ENCODE measurements at regions not wholly inside any gene's neighbourhood (a gene's known extent, or its start where the extent isn't known, plus 50 kb on each side); places are given as distances from the start of the nearest gene placed in this dataset.

GRCh38 chr2:23293731-23294130, 91.2 kb upstream of the KLHL29 start:
- Histone ChIP-seq H3K4me3 (ENCODE audit: low read depth, low read length) (no peak overlapping the region), H3K27ac (ENCODE audit: low read depth) (no peak overlapping the region), H3K36me3 (ENCODE audit: insufficient read depth) (no peaks in the 10 kb centered on the region), H3K4me1 (ENCODE audit: insufficient read depth) (no peaks in the 10 kb centered on the region)
- WGBS: 38% methylated on average over 7 of the region's 7 CpGs
- no peak for DNase-seq (ENCODE audit: extremely low spot score)

DNA sequence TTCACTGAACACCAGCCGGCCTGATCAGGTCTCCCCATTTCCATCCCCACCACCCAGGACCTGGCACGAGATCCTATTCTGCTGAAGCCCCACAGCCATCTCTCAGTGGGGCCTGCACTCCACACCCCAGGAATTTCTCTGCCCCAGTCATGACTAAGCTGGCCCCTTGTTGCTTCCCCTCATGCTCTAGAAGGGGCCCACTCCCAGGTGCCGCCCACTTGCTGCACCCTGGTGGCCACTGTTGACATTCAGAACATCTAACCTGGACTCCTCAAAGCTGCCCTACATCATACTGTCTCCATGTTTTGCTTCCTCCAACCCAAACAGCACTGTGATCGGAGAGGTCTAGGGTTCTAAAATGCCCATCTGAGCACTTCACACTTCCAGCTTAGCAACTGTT, 90.7 kb upstream of the KLHL29 start:
- no peak for DNase-seq (ENCODE audit: extremely low spot score)
- no peaks in the 10 kb centered on the region for H3K4me1 ChIP-seq (ENCODE audit: insufficient read depth)
- H3K36me3 ChIP-seq (ENCODE audit: insufficient read depth): no peaks in the 10 kb centered on the region
- no peak overlapping the region for H3K27ac ChIP-seq (ENCODE audit: low read depth)
- 68% methylated on average over 4 of the region's 4 CpGs for WGBS
- H3K4me3 ChIP-seq (ENCODE audit: low read depth, low read length): no peak overlapping the region

GRCh38 chr2:23296691-23297090, 88.3 kb upstream of the KLHL29 start:
- H3K36me3 ChIP-seq (ENCODE audit: insufficient read depth): no peaks in the 10 kb centered on the region
- H3K4me3 ChIP-seq (ENCODE audit: low read depth, low read length): no peak overlapping the region
- WGBS: 69% methylated on average over 9 of the region's 9 CpGs
- no peak for DNase-seq (ENCODE audit: extremely low spot score)
- no peak overlapping the region for H3K27ac ChIP-seq (ENCODE audit: low read depth)
- no peaks in the 10 kb centered on the region for H3K4me1 ChIP-seq (ENCODE audit: insufficient read depth)

GRCh38 chr2:23297112-23297511, 87.9 kb upstream of the KLHL29 start:
- Histone ChIP-seq H3K27ac (ENCODE audit: low read depth) (no peak overlapping the region), H3K4me1 (ENCODE audit: insufficient read depth) (no peaks in the 10 kb centered on the region), H3K4me3 (ENCODE audit: low read depth, low read length) (no peak overlapping the region), H3K36me3 (ENCODE audit: insufficient read depth) (no peaks in the 10 kb centered on the region)
- DNase-seq (ENCODE audit: extremely low spot score): no peak
- 79% methylated on average over 3 of the region's 3 CpGs for WGBS

- H3K4me1 ChIP-seq (ENCODE audit: insufficient read depth): no peaks in the 10 kb centered on the region
- no peak overlapping the region for H3K4me3 ChIP-seq (ENCODE audit: low read depth, low read length)
- DNase-seq (ENCODE audit: extremely low spot score): no peak
- H3K36me3 ChIP-seq (ENCODE audit: insufficient read depth): no peaks in the 10 kb centered on the region
- H3K27ac ChIP-seq (ENCODE audit: low read depth): no peak overlapping the region
- WGBS: 86% methylated on average over 6 of the region's 6 CpGs
Observed at GRCh38 chr2:23298551-23298950, 86.4 kb upstream of the KLHL29 start.

GRCh38 chr2:23299476-23300195, 85.3 kb upstream of the KLHL29 start:
- Histone ChIP-seq H3K36me3 (ENCODE audit: insufficient read depth) (no peaks in the 10 kb centered on the region), H3K27ac (ENCODE audit: low read depth) (no peak overlapping the region), H3K4me3 (ENCODE audit: low read depth, low read length) (no peak overlapping the region), H3K4me1 (ENCODE audit: insufficient read depth) (no peaks in the 10 kb centered on the region)
- 86% methylated on average over 8 of the region's 8 CpGs for WGBS
- no peak for DNase-seq (ENCODE audit: extremely low spot score)

DNA sequence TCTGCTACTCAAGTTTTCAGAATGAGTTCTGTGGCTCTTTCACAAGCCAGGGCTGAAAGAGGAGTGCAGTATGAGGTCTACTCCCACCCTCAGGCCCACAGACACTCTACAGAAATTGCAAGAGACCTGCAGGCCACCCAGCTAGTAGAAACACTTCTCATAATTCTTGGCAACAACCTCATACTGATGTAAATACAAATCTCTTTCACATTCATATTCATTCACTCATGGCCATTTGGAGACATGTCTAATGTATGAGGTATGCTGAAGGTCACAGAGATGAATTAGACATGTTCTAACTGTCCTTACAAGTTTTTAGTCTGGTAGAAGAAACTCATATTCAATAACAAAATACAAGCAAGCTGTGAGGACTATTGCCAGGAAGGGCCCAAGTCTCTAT, 83.8 kb upstream of the KLHL29 start:
- no peak overlapping the region for H3K4me3 ChIP-seq (ENCODE audit: low read depth, low read length)
- H3K4me1 ChIP-seq (ENCODE audit: insufficient read depth): no peaks in the 10 kb centered on the region
- H3K36me3 ChIP-seq (ENCODE audit: insufficient read depth): no peaks in the 10 kb centered on the region
- no peak overlapping the region for H3K27ac ChIP-seq (ENCODE audit: low read depth)
- no peak for DNase-seq (ENCODE audit: extremely low spot score)

- Histone ChIP-seq H3K27ac (ENCODE audit: low read depth) (no peak overlapping the region), H3K36me3 (ENCODE audit: insufficient read depth) (no peaks in the 10 kb centered on the region), H3K4me3 (ENCODE audit: low read depth, low read length) (no peak overlapping the region), H3K4me1 (ENCODE audit: insufficient read depth) (no peaks in the 10 kb centered on the region)
- DNase-seq (ENCODE audit: extremely low spot score): no peak
Observed at GRCh38 chr2:23302591-23302990, 82.4 kb upstream of the KLHL29 start.

DNA sequence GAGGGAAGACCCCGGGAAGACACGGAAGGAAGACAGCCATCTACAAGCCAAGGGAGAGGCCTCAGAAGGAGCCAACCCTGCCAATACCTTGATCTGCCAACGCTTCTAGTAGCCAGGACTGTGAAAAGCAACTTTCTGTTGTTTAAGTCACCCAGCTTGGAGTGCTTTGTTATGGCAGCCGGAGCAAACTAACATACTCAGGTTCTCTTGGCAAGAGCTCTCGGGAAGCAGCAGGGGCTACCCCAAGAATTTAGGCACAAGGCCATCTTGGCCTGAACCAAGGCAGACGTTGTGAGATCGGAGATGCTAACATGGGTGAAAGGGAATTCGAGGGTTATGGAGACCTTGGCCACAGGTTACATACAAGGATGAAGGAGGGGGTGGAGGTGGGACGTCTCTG, 78.6 kb upstream of the KLHL29 start:
- Histone ChIP-seq H3K4me3 (ENCODE audit: low read depth, low read length) (no peak overlapping the region), H3K4me1 (ENCODE audit: insufficient read depth) (no peaks in the 10 kb centered on the region), H3K27ac (ENCODE audit: low read depth) (no peak overlapping the region), H3K36me3 (ENCODE audit: insufficient read depth) (no peaks in the 10 kb centered on the region)
- WGBS: 57% methylated on average over 9 of the region's 9 CpGs
- DNase-seq (ENCODE audit: extremely low spot score): no peak

GRCh38 chr2:23311186-23311585, 73.8 kb upstream of the KLHL29 start:
- DNase-seq (ENCODE audit: extremely low spot score): no peak
- WGBS: 84% methylated on average over 1 of the region's 1 CpG
- H3K4me3 ChIP-seq (ENCODE audit: low read depth, low read length): no peak overlapping the region
- no peaks in the 10 kb centered on the region for H3K4me1 ChIP-seq (ENCODE audit: insufficient read depth)
- H3K36me3 ChIP-seq (ENCODE audit: insufficient read depth): no peaks in the 10 kb centered on the region
- no peak overlapping the region for H3K27ac ChIP-seq (ENCODE audit: low read depth)

- H3K27ac ChIP-seq (ENCODE audit: low read depth): no peak overlapping the region
- no peaks in the 10 kb centered on the region for H3K36me3 ChIP-seq (ENCODE audit: insufficient read depth)
- WGBS: 63% methylated on average over 10 of the region's 10 CpGs
Observed at GRCh38 chr2:23312996-23313606, 71.9 kb upstream of the KLHL29 start.

GRCh38 chr2:23314687-23315086, 70.3 kb upstream of the KLHL29 start:
- H3K36me3 ChIP-seq (ENCODE audit: insufficient read depth): no peaks in the 10 kb centered on the region
- H3K4me3 ChIP-seq (ENCODE audit: low read depth, low read length): no peak overlapping the region
- no peak overlapping the region for H3K27ac ChIP-seq (ENCODE audit: low read depth)
- no peak for DNase-seq (ENCODE audit: extremely low spot score)
- no peaks in the 10 kb centered on the region for H3K4me1 ChIP-seq (ENCODE audit: insufficient read depth)
- 96% methylated on average over 3 of the region's 3 CpGs for WGBS

More at GRCh38 chr2:23312996-23313606, 71.9 kb upstream of the KLHL29 start:
- no peak for DNase-seq (ENCODE audit: extremely low spot score)
- Histone ChIP-seq H3K4me1 (ENCODE audit: insufficient read depth) (no peaks in the 10 kb centered on the region), H3K4me3 (ENCODE audit: low read depth, low read length) (no peak overlapping the region)

DNA sequence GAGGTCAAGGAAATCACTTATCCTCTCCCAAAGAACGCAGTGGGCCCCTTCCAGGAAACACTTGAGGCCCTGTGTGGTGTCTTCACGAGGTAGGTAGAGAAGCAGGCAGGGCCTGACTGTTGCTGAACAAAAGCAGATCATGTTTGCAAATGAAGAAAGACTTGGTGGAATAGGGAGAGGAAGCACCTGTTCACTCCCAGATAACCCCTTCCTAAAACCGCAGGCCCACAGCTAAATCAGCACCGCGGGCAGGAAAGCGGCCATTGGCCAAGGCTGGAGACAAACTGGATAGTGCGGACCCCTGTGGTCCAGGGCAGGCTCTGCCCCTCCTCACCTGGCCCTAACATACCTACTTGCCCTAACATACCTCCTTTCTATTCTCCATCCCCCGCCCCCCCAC, 64.9 kb upstream of the KLHL29 start:
- WGBS: 71% methylated on average over 8 of the region's 8 CpGs
- Histone ChIP-seq H3K36me3 (ENCODE audit: insufficient read depth) (no peaks in the 10 kb centered on the region), H3K4me1 (ENCODE audit: insufficient read depth) (no peaks in the 10 kb centered on the region), H3K4me3 (ENCODE audit: low read depth, low read length) (no peak overlapping the region), H3K27ac (ENCODE audit: low read depth) (no peak overlapping the region)
- DNase-seq (ENCODE audit: extremely low spot score): no peak

DNA sequence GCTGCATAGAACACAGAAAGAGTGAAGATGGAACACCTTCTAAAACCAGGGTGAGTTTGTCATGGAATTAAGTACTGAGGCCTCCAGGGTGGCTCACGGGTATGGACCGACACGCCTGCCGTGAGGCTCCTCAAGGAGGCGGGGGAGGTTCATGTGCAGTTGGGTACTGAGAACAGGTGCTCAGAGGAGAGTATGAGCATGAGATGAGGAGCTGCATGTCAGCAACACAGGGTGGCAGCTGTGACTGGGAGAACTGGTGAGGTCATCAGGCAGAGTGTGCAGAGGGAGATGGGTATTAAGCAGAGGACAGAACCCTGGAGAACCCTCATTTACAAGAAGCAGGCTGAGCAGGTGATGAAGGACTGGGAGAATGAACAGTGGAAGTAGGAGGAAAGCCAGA, 63.2 kb upstream of the KLHL29 start:
- DNase-seq (ENCODE audit: extremely low spot score): no peak
- Histone ChIP-seq H3K4me1 (ENCODE audit: insufficient read depth) (no peaks in the 10 kb centered on the region), H3K4me3 (ENCODE audit: low read depth, low read length) (no peak overlapping the region), H3K27ac (ENCODE audit: low read depth) (no peak overlapping the region), H3K36me3 (ENCODE audit: insufficient read depth) (no peaks in the 10 kb centered on the region)
- WGBS: 97% methylated on average over 5 of the region's 5 CpGs

Data from urinary bladder (tissue), 3 donors.